ENCODE measurements at regions not wholly inside any gene's neighbourhood (a gene's known extent, or its start where the extent isn't known, plus 50 kb on each side); places are given as distances from the start of the nearest gene placed in this dataset.

DNA sequence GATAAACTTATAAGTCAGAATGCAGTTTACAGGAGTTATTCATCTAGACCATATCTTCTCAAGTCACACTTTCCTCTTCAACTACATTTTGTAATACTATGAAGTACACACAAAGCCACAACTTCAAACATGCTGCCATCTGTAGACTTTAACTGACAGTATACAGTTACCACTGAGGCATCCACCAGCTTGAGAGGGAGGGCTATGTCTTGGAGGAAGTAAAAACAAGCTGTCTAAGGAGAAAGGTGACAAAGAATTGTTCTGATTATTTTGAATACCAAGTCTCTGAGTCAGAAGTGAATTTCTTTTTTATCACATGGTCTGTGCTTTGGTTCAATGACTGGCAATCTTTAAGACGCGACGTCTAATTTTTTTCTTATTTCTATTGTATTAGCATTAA is 97.6 kb upstream of the CDH10 start:
- H3K4me2 ChIP-seq = no peak overlapping the region
- no peaks in the 10 kb centered on the region for H3K36me3 ChIP-seq (replicated peaks in 1 of 2; ENCODE audit: control insufficient read depth in 1 of 2, insufficient read depth in 2 of 2, low read length in 1 of 2)
- ChIA-PET CTCF (no interaction called here), POLR2A (no interaction called here)
- no peaks in the 10 kb centered on the region for H3K79me2 ChIP-seq (ENCODE audit: insufficient read depth)
- no peaks in the 10 kb centered on the region; the same call in 1 of the 2 replicates for H3K9me2 ChIP-seq
- 47% methylated on average over 3 of the region's 3 CpGs for WGBS (ENCODE audit: low lambda C conversion rate)
- H3K4me1 ChIP-seq (ENCODE audit: control insufficient read depth in 1 of 2, insufficient read depth in 2 of 2, low read depth in 1 of 2, low read length in 1 of 2) = no peaks in the 10 kb centered on the region
- no peaks in the 10 kb centered on the region for H4K20me1 ChIP-seq (ENCODE audit: insufficient read depth)
- no peaks in the 10 kb centered on the region; the same call in 1 of the 2 replicates for H3K27me3 ChIP-seq (ENCODE audit: insufficient read depth)
- no peaks in the 10 kb centered on the region for H3K9me3 ChIP-seq
- H3K9ac ChIP-seq = no peak overlapping the region
- no peak overlapping the region for H2AFZ ChIP-seq (ENCODE audit: low read depth)
- no peak overlapping the region for H3K4me3 ChIP-seq (ENCODE audit: low read depth in 2 of 2, low read length in 1 of 2)
- DNase-seq = no peak
- H3F3A ChIP-seq (replicated peaks; ENCODE audit: insufficient read depth) = no peaks in the 10 kb centered on the region
- no peak overlapping the region for H3K27ac ChIP-seq (ENCODE audit: low read depth in 2 of 2, low read length in 1 of 2)
- no peak for TF ChIP-seq NRF1 (IDR thresholded peaks at IDR 0.05; ENCODE audit: low read depth, low read length)
- TF ChIP-seq GATA2 (CRISPR knock-in tag; IDR thresholded peaks at IDR 0.05) = no peak
- TF ChIP-seq RAD21 (IDR thresholded peaks at IDR 0.05; ENCODE audit: low read length) = no peak
- TF ChIP-seq PBX3 (IDR thresholded peaks at IDR 0.05) = no peak
- no peak for TF ChIP-seq TEAD4 (IDR thresholded peaks at IDR 0.05; ENCODE audit: borderline replicate concordance, insufficient read depth)
- TF ChIP-seq, protein P1, sequence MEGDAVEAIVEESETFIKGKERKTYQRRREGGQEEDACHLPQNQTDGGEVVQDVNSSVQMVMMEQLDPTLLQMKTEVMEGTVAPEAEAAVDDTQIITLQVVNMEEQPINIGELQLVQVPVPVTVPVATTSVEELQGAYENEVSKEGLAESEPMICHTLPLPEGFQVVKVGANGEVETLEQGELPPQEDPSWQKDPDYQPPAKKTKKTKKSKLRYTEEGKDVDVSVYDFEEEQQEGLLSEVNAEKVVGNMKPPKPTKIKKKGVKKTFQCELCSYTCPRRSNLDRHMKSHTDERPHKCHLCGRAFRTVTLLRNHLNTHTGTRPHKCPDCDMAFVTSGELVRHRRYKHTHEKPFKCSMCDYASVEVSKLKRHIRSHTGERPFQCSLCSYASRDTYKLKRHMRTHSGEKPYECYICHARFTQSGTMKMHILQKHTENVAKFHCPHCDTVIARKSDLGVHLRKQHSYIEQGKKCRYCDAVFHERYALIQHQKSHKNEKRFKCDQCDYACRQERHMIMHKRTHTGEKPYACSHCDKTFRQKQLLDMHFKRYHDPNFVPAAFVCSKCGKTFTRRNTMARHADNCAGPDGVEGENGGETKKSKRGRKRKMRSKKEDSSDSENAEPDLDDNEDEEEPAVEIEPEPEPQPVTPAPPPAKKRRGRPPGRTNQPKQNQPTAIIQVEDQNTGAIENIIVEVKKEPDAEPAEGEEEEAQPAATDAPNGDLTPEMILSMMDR (IDR thresholded peaks at IDR 0.05) = no peak
- TF ChIP-seq, protein P2, sequence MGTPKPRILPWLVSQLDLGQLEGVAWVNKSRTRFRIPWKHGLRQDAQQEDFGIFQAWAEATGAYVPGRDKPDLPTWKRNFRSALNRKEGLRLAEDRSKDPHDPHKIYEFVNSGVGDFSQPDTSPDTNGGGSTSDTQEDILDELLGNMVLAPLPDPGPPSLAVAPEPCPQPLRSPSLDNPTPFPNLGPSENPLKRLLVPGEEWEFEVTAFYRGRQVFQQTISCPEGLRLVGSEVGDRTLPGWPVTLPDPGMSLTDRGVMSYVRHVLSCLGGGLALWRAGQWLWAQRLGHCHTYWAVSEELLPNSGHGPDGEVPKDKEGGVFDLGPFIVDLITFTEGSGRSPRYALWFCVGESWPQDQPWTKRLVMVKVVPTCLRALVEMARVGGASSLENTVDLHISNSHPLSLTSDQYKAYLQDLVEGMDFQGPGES (IDR thresholded peaks at IDR 0.05; ENCODE audit: low read depth, low read length) = no peak

DNA sequence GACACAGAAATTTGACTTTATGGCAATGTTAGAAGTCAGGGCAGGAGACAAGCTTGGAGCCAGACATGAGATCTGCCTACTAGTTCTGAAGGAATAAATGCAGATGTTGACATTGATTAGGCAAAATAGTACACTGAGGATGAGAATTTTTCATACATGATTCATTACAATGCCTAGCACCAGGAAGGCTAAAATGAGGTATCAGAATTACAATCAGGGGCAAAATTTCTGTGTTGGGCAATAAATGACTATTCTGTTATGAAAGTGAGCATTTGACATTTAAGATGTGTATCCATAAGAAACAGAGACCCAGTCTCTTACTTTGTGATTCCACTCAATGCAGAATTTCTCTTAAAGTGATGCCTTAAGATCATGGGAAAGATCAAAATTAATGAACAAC is 92.4 kb upstream of the CDH10 start:
- TF ChIP-seq, protein P2 (IDR thresholded peaks at IDR 0.05; ENCODE audit: low read depth, low read length) = no peak
- TF ChIP-seq POLR2AphosphoS5 (IDR thresholded peaks at IDR 0.05; ENCODE audit: low read depth, low read length) = no peak
- no peak for TF ChIP-seq RCOR1 (IDR thresholded peaks at IDR 0.05; ENCODE audit: low read length)
- no peak for TF ChIP-seq TAF1 (IDR thresholded peaks at IDR 0.05; ENCODE audit: borderline replicate concordance, low read depth, low read length)
- TF ChIP-seq TCF12 (IDR thresholded peaks at IDR 0.05) = no peak
- no peak for TF ChIP-seq SMC3 (IDR thresholded peaks at IDR 0.05; ENCODE audit: low read depth, low read length)
- TF ChIP-seq FOXM1 (IDR thresholded peaks at IDR 0.05; ENCODE audit: low read depth) = no peak
- no peak for TF ChIP-seq GABPA (IDR thresholded peaks at IDR 0.05; ENCODE audit: low read depth)
- TF ChIP-seq, protein P1 (IDR thresholded peaks at IDR 0.05) = no peak
- no peak for TF ChIP-seq ELF1 (IDR thresholded peaks at IDR 0.05)
- no peak for TF ChIP-seq EP300 (IDR thresholded peaks at IDR 0.05; ENCODE audit: borderline replicate concordance in 1 of 2, low read depth in 1 of 2, low read length in 1 of 2)
- TF ChIP-seq FOXJ3 (CRISPR knock-in tag; IDR thresholded peaks at IDR 0.05) = no peak
- TF ChIP-seq JUND (IDR thresholded peaks at IDR 0.05) = no peak
- TF ChIP-seq NRF1 (IDR thresholded peaks at IDR 0.05; ENCODE audit: low read depth, low read length) = no peak
- TF ChIP-seq GATA2 (CRISPR knock-in tag; IDR thresholded peaks at IDR 0.05) = no peak
- no peak for TF ChIP-seq USF1 (IDR thresholded peaks at IDR 0.05; ENCODE audit: borderline replicate concordance, low read depth)
- no peak for TF ChIP-seq MXI1 (IDR thresholded peaks at IDR 0.05; ENCODE audit: low read depth, low read length)
- TF ChIP-seq RAD21 (IDR thresholded peaks at IDR 0.05; ENCODE audit: low read length) = no peak
- no peak for TF ChIP-seq YY1 (IDR thresholded peaks at IDR 0.05; ENCODE audit: low read depth)
- H3K9me2 ChIP-seq = no peaks in the 10 kb centered on the region
- CTCF ChIA-PET = interaction anchor here (0.6 kb wide), 1 partner anchor 1250 kb away, joined by 3 read pairs; no protein-coding TSS in a partner anchor
- H3K9me3 ChIP-seq = no peaks in the 10 kb centered on the region
- no peak overlapping the region for H2AFZ ChIP-seq (ENCODE audit: low read depth)
- peaks cover 15% of the 10 kb centered on the region; the same call in 1 of the 2 replicates for H3K27me3 ChIP-seq (ENCODE audit: insufficient read depth)
- H3K9ac ChIP-seq = no peak overlapping the region
- no peak overlapping the region for H3K4me3 ChIP-seq (ENCODE audit: low read depth in 2 of 2, low read length in 1 of 2)
- H3K4me1 ChIP-seq (ENCODE audit: control insufficient read depth in 1 of 2, insufficient read depth in 2 of 2, low read depth in 1 of 2, low read length in 1 of 2) = peaks cover 0 to 3% of the 10 kb centered on the region in 2 experiments; a peak in 1 of 4 replicates
- H3K27ac ChIP-seq (ENCODE audit: low read depth in 2 of 2, low read length in 1 of 2) = no peak overlapping the region
- no peak for DNase-seq
- H3K36me3 ChIP-seq (replicated peaks in 1 of 2; ENCODE audit: control insufficient read depth in 1 of 2, insufficient read depth in 2 of 2, low read length in 1 of 2) = no peaks in the 10 kb centered on the region
- POLR2A ChIA-PET = no interaction called here
- H3F3A ChIP-seq (replicated peaks; ENCODE audit: insufficient read depth) = no peaks in the 10 kb centered on the region
- H3K4me2 ChIP-seq = no peak overlapping the region
- no peaks in the 10 kb centered on the region for H4K20me1 ChIP-seq (ENCODE audit: insufficient read depth)
- H3K79me2 ChIP-seq (ENCODE audit: insufficient read depth) = no peaks in the 10 kb centered on the region

Measured in SK-N-SH (cell line).